Neural cell (in vitro differentiated cells): ENCODE measurements at regions not wholly inside any gene's neighbourhood (a gene's known extent, or its start where the extent isn't known, plus 50 kb on each side); places are given as distances from the start of the nearest gene placed in this dataset.

Experiments used
- CTCF ChIP-seq: fragments of 450-650 bp; IDR thresholded peaks from 2 replicates; pipeline ENCODE4 v1.5.1; 2014; ENCODE audit warnings: antibody characterized with exemption, mild to moderate bottlenecking, moderate library complexity; ENCODE audit not compliant: poor library complexity, severe bottlenecking
- EP300 ChIP-seq: fragments of 450-650 bp; conservative IDR thresholded peaks from 2 replicates; pipeline ENCODE4 v1.6.1; 2014; ENCODE audit warnings: antibody characterized with exemption, mild to moderate bottlenecking, moderate library complexity; ENCODE audit not compliant: poor library complexity, severe bottlenecking
- EZH2 ChIP-seq: fragments of 200-600, 300-800 bp; shearing (Covaris generic), sonication (generic); IDR thresholded peaks from 2 replicates; pipeline ENCODE4 v1.6.1; 2014; ENCODE audit warnings: antibody characterized with exemption, low read length, borderline replicate concordance, mild to moderate bottlenecking; ENCODE audit not compliant: insufficient read depth, poor library complexity, severe bottlenecking
- MXI1 ChIP-seq: fragments of 450-650 bp; conservative IDR thresholded peaks from 2 replicates; pipeline ENCODE4 v1.6.1; 2014; ENCODE audit warnings: antibody characterized with exemption, mild to moderate bottlenecking; ENCODE audit not compliant: poor library complexity, severe bottlenecking
- POLR2AphosphoS5 ChIP-seq: IDR thresholded peaks from 2 replicates; pipeline ENCODE4 v1.6.1; 2012
- REST ChIP-seq: IDR thresholded peaks from 2 replicates; pipeline ENCODE4 v1.6.1; 2012; ENCODE audit warnings: borderline replicate concordance
- SMC3 ChIP-seq: fragments of 450-650 bp; conservative IDR thresholded peaks from 2 replicates; pipeline ENCODE4 v1.6.1; 2014; ENCODE audit warnings: antibody characterized with exemption, mild to moderate bottlenecking, moderate library complexity; ENCODE audit not compliant: poor library complexity
- TAF1 ChIP-seq: IDR thresholded peaks from 2 replicates; pipeline ENCODE4 v1.6.1; 2012; ENCODE audit warnings: low read depth

GRCh38 chr13:86839221-86839620 is 832.0 kb upstream of the SLITRK5 start:
- TF ChIP-seq CTCF, result no peak
- no peak for TF ChIP-seq POLR2AphosphoS5
- TF ChIP-seq TAF1, result no peak
- TF ChIP-seq EZH2, result no peak
- no peak for TF ChIP-seq EP300
- no peak for TF ChIP-seq SMC3
- TF ChIP-seq REST, result no peak
- no peak for TF ChIP-seq MXI1
